NCI-H524 treated with DMSO at 0.1 percent for 48 hours (cell line): ENCODE measurements at regions not wholly inside any gene's neighbourhood (a gene's known extent, or its start where the extent isn't known, plus 50 kb on each side); places are given as distances from the start of the nearest gene placed in this dataset.
"Not testable (repeated sequence)": the region's sequence is repeated elsewhere in the genome, so short reads cannot be mapped to it uniquely, and the experiment has no call there.

Experiments used
- DNase-seq: peaks from one replicate; lab custom pipeline; 2025; lab: John Stamatoyannopoulos, UW

DNA sequence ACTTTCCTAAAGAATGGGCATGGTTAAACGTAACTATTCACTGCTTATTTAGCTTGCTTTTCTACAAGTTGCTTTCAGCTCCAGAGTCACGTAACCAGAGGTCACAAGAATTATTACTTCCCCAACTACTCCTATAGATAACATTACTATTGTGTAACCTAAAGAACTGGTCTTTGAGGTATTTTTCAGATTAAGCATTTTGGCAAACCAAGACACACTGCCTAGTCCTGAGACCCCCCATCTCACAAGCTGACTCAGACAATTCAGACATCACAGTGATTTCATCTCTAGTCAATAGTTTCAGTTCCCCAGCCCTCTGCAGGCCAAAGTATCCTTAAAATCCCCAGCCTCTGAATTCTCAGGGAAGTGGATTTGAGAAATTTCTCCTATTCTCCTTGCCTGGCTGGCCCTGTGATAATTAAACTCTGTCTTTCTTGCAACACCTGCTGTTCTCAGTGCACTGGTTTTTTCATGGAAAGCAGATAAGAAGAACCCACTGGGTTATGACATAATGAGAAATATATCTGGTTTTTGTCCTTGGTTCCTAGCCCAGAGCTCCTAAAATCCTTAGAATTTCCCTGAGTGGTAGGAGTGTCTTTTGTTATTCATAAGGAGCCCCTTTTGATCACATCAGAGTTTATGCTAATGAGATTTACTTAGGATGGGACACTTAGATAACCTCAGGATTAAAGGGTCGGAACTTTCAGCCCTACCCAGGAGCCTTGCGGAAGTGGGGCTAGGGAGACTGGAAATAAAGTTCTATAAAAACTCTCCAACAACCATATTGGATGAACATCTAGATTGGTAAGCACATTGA is 1310.8 kb upstream of the CHAC2 start:
- DNase-seq, result no peak

DNA sequence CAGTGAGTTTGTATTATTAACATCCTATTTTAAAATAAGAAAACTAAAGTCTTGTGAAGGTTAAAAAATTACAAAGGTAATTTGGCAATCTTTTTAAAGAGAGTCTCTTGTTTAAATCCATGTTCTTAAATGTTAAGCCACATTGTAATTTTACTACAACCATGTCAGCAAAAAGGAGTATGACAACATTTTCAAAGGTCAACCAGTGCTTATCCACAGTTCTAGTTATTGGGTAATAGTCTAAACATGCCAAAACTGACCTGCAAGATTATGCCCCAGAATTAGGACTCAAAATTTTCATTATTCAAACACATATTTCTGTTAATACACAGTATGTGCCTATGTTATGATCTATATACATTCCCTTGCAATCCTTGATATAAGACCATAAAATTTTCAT is 1312.6 kb upstream of the CHAC2 start:
- DNase-seq, result no peak

DNA sequence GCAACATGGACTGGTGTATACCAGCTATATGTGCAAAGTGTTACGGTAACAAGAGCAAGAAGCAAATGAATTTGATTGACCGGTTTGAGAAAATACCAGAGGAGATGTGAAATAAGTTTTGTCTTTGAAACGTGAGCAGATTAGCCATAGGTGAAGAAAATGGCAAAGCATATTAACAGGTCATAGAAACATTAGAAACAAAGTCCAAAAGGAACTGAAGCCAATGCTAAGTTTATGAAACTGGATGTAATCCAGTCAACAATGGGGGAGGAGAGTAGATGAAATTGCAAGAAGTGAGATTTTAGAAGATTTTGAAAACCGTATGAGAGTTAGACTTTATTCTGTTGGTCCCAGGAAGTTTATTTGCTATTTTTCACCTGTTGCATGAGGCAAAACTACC is 1315.4 kb upstream of the CHAC2 start:
- DNase-seq, result no peak

DNA sequence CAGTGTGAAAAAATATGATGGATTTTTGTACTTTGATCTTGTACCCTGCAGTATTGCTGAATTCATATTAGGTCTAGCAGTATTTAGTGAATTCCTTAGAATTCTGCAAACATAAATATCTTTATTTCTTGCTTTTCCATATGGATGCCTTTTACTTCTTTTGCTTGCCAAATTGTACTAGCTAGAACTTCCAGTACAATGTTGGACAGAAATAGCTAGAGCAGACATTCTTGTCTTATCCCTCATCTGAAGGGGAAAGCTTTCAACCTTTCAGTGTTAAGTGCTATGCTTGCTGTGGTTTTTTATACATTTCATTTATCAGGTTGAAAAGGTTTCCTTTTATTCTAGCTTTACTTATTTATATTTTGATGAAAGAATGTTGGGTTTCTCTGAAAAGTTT is 1321.9 kb upstream of the CHAC2 start:
- no peak for DNase-seq

DNA sequence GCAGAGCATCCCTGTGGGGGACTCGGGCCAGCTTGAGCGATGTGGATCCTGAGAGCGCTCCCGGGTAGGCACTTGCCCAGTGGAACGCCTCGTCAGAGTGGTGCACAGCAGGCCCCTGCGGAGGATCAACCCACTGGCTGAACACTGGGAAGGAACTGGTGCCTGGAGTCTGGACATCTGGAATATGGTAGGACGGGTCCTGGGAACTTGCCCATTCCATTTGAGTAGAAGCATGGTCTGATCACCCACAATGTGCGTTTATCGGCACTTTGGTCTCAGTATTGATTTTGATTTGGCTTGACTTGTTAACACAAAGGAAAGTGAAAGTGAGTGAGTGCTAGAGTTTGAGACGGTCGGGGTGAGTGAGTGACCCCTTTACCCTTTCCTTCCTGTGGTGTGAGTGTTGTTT is 1336.2 kb upstream of the CHAC2 start:
- no peak for DNase-seq

DNA sequence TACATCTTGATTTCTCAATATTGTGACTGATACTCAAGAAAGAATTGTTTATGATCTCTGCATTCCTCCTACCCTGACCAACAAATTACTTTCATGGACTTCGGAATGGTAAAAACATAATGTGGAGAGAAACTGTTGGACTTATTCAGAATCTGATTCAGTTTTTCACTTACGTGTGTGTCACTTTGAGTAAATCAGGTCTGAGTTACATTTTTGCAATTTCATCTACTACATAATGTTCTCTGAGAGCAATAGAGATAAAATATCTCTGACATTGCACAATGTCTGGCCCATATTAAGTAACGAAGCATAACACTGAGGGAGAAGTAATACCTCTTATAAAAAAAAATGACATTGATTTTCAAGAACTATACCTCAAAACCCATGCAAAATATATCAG is 1337.9 kb upstream of the CHAC2 start:
- DNase-seq, result no peak

DNA sequence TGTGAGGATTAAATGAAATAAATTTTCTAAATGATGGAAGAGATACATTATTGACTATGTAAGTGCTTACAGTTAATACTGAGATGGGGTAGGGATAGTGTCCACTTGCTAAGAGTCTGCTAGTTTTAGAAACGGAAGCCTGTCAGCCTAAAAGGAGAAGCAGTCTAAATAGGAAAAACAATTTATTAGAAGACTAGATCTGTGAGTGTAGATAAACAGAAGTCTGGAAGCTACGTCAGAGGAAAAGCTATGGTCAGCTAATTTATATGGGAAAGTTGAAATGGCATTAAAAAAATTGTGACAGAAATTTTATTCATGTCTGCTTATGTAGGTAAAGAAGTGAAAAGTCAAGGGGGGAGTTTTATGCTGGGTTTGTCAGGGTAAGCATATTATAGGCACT is 1338.4 kb upstream of the CHAC2 start:
- DNase-seq, result no peak

DNA sequence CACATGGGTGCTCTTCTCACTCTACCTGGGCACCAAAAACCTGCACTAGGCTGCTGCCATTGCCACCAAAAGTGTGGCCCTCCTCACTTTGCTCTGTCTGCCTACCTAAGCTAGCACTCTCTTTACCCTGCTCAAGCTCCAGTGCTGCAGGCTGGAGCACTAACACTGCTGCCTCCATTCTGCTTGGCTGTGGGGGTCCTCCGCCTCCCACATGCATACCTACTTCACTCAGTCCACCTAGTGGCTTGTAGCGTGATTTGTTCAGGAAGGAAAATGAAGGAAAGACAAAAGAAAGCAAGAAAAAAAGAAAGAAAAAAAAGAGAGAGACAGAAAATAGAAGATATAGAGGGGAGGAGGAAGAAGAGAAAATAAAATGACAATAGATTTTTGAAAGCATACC is 1339.4 kb upstream of the CHAC2 start:
- no peak for DNase-seq

DNA sequence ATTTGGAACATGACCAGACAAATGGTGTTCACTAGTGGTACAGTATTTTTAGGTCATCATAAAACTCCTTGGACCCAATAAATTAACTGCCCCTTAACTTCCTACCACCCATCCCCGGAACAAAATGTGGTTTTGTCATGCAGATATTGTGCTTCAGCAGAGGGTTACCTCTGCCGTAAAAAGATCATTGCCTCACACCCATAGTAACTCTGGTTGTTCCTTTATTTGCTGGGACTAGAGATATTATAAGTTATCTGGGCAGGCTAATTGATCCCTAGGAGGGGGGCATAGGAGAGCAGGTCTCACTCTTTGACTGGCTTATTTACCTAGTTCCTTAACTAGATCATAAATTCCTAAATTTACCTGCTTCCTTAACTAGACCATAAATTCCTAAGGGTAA is 1343.9 kb upstream of the CHAC2 start:
- no peak for DNase-seq

DNA sequence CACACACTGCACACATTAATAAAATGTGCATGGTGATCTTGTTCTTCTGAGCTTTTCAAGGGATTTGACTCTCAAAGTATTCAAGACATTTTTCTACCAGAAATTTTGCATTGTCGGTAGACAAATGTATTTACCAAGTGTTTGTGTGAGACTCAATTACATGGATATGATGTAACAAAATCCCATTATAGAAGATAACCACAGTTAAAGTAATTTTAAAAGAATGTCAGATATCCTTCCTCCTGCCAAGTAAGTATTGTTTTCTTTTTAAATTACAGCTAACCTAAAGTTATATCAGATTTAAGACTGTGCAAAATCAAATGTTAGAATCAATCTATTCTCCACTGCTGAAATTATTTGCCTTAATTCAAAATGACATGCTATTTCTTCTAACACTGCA is 1344.5 kb upstream of the CHAC2 start:
- DNase-seq, result no peak

DNA sequence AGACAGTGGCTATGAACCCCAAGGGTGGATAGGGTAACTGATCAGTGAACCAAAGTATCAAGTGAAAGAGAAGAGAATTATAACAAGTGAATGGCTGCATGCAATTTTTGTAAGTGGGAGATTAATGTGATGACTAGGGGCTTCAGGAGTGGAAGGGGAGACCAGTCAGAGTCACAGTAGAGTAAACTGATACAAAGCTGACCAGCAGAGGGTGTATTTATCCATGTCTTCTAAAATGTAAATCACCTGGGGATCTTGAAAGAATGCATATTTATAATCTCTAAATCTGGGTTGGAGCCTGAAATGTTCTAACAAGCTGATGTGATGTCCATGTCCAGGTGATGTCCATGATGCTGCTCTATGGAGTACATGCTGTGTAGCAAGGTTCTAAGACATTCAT is 1351.3 kb upstream of the CHAC2 start:
- DNase-seq, result peak; percentile 23

DNA sequence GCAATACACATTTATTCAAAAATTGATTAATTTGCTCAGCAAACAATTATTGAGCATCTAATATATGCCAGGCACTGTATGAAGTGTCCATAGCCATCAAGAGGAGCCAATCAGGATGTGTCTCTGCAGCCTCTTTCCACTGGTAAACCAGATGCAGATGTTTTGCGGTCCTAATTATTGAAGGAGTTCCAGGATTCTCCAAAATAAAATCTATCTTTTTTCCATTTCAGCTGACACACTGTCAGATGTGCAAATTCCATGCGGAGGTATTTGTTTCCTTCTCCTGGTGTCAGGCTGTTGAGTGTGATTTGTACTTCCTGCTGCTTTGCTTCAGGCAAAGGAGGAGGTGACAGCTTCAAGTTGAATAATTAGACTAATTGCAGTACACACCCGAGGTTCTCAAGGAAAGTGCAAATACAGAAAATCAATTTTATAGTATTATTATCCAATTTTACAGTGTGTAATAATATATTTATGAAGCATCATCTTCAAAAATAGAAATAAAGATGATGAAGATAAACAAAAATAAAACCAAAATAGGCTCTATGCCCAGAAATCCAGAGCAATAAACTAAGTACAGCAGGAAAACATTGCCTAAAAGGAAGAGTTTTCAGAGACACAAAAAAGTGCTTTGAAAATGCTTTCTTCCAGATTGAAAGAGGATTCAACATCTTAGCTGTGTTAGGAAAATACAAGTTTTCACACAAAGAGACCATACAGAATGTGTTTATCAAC is 1352.9 kb upstream of the CHAC2 start:
- no peak for DNase-seq

DNA sequence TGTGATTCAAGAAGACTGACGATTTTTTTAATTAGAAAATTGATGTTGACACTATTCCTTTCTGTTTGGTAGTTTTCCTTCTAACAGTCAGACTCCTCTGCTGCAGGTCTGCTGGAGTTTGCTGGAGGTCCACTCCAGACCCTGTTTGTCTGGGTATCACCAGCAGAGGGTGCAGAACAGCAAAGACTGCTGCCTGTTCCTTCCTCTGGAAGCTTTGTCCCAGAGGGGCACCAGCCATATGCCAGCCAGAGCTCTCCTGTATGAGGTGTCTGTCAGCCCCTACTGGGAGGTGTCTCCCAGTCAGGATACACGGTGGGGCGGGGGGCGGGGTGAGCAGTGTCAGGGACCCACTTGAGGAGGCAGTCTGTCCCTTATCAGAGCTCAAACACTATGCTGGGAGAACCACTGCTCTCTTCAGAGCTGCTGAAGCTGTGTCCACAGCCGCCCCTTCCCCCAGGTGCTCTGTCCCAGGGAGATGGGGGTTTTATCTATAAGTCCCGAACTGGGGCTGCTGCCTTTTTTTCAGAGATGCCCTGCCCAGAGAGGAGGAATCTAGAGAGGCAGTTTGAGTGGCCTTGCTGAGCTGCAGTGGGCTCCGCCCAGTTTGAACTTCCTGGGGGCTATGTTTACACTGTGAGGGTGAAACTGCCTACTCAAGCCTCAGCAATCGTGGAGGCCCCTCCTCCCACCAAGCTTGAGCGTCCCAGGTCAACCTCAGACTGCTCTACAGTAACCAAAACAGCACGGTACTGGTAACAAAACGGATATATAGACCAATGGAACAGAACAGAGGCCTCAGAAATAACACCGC is 1358.1 kb upstream of the CHAC2 start:
- DNase-seq, result not testable (repeated sequence)

DNA sequence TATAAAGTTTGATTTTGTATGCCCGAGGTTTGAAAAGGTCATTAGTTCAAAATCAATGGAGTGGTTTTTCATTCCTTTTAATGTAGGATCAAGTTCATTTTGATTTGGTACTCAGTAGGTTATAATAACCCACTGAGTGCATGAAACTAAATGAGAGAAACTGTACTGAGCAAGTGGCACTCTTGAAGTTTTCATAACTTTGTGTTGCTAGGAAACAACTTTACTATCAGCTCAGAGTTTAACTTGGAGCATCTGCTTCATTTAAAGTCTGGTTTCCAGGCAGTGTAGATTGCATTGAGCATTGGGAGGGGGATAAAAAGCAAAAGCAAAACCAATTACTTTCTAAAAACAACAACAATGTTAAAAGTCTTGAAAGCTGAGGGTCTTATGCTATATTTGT is 1361.6 kb upstream of the CHAC2 start:
- DNase-seq, result no peak

DNA sequence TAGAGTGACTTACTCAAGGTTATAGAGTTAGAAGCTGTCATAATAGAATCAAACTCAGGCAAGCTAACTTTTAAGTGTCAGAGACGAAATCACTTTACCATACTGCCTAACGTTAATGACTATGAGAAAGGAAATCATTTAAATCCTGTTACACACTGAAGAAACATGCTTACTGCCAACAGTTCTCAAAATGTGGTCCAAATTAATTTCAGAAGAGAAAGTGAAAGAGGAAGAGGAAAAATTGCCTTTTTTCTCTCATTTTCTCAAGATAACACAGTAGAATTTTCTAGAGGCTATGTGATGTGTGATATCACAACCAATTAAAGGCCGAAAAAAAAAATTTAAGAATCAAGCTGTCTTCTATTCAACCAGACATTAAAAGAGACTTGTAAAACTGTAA is 1362.7 kb upstream of the CHAC2 start:
- DNase-seq, result no peak

DNA sequence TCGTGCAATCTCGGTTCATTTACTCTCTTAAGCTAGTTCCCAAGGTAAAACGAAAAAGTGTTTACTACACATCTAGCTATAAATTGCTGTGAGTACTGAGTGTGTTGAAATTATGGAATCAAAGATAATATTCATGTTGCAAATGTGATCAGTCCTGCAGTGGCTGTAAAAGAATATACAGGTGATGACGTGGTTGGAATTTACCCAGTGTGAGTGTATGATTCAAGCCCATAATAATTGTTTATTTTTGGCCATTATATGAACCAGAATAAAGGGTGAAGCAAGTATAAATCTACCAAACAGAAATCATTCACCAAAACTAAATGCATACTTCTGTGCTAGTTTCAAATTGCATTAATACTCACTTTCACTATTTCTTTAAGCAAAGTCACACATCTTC is 1363.6 kb upstream of the CHAC2 start:
- DNase-seq, result no peak

DNA sequence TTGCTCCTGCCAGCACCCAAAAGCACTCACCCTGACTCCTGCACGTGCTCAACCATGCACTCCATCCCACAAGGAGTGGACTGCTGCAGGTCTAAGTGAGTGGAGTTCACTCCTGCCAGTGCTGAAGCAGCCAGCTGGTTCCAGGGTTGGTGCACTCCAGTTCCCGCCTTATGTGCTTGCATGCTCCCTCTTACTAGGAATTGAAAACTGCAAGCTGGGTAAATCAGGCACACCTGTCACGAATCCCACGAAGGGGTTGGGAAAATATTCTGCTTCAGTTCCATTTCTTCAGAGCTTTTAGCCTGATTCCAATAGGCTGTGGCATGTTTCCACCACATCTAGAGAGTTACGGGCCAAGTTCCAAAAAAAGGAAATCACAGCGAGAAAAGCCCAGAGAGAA is 1365.5 kb upstream of the CHAC2 start:
- DNase-seq, result peak; percentile 22

DNA sequence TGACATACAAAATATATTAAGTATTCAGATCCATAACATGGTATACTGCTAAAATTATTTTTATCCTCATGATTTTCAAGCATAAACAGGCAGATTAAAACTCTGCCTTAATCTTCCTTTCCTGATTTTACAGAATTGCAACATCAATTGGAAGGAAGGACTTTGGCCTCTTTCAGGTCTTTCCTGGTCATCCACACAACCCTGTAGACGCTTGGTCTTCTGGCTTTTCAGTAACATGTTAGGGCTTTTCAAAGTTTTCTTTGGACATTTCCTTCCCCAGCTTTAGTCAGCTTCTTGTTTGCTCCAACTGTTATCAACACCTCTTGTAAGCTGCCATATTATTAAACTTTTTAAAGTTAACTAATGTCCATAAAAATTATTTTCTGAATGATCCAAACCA is 1364.9 kb upstream of the NRXN1 start:
- DNase-seq, result no peak

DNA sequence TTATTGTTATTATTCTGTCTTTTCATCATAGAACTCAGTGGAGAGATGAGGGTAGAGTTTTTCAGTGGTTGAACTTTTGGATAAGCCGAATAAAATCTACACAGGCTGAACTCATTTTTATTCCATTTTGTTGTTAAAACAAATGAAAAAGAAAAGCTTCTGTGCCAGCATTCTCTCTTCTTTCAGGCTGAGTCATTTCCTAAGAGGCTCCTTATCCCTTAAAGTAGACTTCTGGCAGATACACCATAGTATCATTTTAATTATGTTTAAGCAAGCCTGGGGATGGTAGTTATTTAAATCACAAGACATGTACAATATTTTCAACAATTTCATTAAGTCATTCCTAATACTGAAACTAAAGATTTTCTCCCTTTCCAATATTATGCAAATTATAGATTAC is 1364.0 kb upstream of the NRXN1 start:
- DNase-seq, result no peak

DNA sequence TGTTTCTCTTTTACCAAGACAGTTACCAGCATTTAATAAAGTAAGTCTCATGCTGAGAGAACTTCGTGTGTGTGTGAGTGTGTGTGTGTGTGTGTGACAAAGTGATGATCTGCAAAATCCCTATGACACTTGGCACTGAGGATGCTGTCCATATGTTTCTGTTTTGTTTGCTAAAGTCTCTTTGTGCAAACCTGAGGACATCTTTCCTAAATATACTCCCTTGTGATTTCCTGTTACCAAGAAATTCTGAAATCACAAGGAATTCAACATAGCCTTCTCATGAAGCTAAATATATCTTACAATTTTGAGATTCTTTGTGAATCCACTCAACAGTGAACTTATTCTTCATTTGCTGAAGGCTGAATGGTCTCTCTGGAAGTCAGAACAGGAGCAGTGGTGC is 1359.7 kb upstream of the NRXN1 start:
- no peak for DNase-seq

DNA sequence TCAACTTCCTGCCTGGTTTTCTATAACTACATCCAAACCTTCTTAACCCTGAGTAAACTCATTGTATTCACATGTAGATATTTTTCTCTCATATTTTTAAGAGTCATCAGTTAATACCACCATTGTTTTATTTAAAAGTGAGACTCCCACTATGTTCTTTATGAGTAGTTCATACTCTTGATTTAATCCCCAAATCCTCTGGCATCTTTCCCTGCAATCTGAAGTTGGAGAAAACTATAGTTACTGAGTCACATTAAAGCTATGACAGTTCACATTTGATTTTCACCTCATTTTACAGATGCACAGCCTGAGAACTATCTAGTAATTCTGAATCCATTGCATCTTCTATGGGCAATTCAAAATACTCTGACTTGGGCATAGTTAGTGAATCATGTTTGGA is 1358.7 kb upstream of the NRXN1 start:
- no peak for DNase-seq

DNA sequence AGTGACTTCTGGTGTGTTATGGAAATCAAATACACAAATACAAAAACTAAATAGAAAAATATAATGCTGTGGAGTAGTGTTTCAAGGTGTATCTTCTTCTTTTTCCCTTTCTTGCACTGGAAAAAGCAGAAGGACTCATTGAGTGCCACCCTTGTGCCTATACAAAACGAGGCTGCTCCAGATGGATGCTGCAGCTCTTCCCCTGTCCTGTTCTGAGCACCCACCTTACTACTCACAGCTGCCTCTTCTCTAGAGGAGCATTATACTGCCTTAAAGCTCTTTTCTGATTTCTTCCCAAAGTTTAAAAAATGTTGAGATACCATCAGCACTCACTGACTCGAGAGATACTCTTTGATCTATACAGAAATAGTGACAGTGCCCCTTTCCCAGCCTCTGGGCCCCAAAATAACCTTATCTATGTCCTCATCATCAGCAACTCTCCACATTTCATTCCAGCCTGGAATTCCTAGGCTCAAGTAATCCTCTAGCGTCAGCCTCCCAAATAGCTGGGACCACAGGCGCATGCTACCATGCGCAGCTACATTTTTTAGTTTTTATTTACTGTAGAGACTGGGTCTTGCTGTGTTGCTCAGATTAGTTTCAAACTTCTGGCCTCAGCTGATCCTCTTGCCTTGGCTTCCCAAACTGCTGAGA is 1356.1 kb upstream of the NRXN1 start:
- no peak for DNase-seq
